ENCODE measurements at regions not wholly inside any gene's neighbourhood (a gene's known extent, or its start where the extent isn't known, plus 50 kb on each side); places are given as distances from the start of the nearest gene placed in this dataset.
"Not testable (repeated sequence)": the region's sequence is repeated elsewhere in the genome, so short reads cannot be mapped to it uniquely, and the experiment has no call there.

DNA sequence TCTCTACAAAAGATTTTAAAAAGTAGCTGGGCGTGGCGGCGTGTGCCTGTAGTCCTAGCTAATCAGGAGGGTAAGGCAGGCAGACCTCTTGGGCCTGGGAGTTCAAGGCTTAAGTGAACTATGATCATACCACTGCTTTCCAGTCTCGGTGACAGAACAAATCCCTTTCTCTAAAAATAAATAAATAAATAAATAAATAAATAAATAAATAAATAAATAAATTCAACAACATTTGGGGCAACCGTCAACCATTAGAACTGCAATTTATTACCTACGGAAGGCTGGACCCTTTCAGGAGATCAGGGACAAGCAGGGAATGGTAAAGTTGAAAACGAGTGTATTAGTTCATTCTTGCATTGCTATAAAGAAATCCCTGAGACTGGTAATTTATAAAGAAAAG is 136.2 kb upstream of the USP9X start:
- no peak for DNase-seq (ENCODE audit: low read depth in 3 of 3)

DNA sequence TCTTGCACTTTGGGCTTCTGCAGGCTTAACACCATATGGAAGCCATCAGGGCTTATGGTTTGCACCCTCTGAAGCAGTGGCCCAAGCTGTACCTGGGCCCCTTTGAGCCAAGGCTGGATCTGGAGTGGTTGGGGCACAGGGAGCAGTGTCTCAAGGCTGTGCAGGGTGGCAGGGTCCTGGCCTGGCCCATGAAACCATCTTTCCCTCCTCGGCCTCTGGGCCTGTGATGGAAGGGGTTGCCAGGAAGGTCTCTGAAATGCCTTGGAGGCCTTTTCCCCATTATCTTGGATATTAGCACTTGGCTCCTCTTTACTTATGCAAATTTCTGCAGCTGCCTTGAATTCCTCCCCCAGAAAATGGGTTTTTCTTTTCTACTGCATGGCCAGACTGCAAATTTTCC is 134.7 kb upstream of the USP9X start:
- DNase-seq (ENCODE audit: low read depth in 3 of 3): no peak

DNA sequence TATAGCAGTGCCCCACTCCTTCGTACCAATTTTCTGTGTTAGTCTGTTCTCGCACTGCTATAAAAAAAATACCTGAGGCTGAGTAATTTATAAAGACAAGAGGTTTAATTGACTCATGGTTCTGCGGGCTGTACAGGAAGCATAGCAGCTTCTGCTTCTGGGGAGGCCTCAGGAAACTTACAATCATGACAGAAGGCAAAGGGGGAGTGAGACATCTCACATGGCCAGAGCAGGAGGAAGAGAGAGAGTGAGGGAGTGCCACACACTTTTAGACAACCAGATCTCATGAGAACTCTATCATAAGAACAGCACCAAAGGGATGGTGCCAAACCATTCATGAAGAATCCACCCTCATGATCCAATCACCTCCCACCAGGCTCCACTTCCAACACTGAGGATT is 133.8 kb upstream of the USP9X start:
- not testable (repeated sequence) for DNase-seq (ENCODE audit: low read depth in 3 of 3)

DNA sequence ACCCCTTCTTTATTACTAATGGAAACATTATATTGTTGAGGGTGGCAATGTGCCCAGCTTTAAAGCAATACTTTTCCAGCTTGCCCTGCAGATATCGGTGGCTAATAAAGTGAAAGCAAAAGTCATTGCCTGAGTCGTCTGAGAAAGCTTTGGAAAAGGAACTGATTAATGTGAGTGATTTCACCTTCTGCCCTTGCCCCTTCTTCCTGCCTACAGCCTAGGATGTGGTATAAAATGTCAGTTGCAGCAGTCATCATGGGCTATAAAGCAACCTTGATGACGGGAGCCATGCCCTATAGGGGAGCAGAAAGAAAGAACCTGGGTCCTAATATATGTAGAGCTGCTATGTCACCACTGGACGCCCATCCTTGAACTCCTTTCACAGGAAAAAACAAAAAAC is 132.4 kb upstream of the USP9X start:
- DNase-seq (ENCODE audit: low read depth in 3 of 3): no peak

DNA sequence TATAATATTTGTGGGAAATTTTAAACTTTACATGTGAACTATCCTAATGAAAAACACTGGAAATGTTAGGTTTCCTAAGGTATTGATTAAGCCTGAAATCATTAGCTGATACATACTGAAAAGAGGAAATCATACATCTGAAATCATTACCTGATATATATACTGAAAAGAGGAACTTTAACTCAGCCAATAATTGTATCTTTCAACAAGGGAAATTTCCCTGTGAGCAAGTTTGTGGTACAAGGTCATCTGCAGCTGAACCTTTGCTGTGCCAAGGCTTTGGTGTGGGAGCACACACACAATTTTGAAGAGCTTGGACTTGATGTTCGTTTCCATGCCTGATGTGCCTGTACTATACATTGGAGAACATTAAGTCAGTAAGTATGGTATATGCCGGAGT is 131.9 kb upstream of the USP9X start:
- DNase-seq (ENCODE audit: low read depth in 3 of 3): no peak

DNA sequence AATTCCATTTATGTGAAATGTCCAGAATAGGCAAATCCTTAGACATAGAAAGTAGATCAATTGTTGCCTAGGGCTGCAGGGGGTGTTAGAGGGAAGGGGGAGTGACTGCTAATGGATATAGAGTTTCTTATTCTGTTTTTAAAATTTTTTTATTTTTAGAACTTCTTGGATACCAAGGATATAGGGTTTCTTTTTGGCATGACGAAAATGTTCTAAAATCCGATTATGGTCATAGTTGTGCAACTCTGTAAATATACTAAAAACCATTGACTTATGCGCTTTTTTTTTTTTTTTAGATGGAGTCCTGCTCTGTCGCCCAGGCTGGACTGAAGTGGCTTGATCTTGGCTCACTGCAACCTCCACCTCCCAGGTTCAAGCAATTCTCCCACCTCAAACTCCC is 125.2 kb upstream of the USP9X start:
- no peak for DNase-seq (ENCODE audit: low read depth in 3 of 3)

DNA sequence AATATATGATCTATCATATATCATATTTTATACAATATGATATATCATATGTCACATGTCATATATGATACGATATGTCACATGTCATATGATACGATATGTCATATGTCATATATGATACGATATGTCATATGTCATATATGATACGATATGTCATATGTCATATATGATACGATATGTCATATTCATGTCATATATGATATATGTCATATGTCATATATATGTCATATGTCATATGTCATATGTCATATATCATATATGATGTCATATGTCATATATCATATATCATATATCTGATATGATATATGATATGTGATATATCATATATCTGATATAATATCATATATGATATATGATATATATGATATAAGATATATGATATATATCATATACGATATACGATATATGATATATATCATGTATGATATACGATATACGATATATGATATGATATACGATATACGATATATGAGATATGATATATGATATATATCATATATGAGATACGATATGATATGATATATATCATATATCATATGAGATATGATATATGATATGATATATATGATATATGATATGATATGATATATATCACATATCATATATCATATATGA is 122.3 kb upstream of the USP9X start:
- DNase-seq (ENCODE audit: low read depth in 3 of 3): no peak

DNA sequence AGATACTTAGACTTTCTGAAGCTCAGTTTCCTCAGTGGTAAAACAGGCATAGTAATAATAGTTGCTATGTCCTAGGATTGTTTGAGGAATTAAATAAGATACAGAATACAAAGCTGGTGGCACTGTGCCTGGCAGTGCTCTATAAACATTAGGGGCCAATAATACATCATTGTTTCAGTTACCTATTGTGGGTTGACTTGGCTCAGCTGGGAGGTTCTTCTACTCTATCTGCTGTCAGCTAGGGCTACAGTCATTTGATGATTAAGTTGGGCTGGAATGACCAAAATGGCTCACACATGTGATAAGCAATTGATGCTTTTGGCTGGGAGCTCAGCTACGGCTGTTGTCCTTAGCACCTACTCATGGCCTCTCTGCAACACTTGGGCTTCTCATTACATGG is 121.2 kb upstream of the USP9X start:
- no peak for DNase-seq (ENCODE audit: low read depth in 3 of 3)

DNA sequence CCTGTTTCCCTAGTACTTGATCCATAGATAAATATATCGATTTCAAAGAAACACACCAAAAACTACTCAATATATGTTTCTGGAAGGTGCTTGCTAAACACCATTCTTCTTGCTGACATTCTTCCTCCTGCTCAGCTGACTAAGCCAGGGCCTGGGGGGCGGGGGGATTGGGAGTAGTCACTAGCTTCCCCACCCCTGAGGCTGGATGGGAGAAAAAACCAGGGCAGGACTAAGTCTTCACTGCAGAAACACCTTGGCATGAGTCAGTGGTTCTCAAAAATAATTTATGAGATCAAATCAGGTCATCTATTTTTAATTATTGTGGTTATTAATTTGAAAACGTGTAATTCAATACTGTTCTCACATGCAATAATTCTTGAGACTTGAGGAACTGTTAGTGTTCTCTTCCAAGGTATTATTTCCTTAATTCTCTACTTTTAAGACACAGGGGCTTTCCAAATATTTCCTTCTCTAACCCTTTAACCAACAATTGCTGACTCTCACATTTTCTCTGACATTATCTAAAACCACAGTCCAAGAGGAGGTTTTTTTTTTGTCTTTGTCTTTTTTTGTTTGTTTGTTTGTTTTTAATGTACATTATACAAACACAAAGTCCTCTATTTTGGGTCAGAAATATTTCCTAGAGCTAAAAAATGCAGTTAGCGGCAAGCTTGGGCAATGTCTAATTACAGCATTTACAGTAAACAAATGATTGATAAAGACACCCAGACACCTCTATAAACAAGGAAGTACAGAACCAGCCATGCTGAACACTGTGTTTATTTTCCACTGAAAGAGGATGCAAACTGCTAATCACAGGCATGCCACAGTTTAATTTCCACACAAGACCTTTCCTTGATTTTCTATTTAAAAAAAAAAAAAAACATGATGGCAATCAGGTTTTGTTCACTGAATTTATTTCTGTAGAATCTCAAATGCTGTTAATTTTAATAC is 120.3 kb upstream of the USP9X start:
- DNase-seq (ENCODE audit: low read depth in 3 of 3): no peak

DNA sequence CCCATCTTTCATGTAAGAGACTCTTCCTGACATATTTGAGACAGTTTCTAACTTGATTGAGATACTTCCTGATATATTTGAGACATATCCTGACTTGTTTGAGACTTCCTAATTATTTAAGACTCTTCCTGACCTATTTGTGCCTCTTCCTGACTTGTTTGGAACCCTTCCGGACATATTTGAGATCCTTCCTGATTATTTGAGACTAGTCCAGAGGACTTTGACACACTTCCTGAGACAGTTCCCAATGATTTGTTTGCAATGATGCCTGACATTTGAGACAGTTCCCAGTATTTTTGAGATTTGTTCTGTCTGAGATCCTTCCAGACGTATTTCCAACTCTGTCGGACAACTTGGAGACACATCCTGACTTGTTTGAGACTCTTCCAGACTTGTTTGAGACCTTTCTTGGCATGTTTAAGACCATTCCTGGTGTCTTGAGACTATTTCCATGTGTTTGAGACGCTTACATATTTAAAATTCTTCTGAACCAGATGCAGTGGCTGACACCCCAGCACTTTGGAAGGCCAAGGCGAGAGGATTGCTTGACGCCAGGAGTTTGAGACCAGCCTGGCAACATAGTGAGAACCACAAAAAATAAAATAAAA is 118.9 kb upstream of the USP9X start:
- no peak for DNase-seq (ENCODE audit: low read depth in 3 of 3)

DNA sequence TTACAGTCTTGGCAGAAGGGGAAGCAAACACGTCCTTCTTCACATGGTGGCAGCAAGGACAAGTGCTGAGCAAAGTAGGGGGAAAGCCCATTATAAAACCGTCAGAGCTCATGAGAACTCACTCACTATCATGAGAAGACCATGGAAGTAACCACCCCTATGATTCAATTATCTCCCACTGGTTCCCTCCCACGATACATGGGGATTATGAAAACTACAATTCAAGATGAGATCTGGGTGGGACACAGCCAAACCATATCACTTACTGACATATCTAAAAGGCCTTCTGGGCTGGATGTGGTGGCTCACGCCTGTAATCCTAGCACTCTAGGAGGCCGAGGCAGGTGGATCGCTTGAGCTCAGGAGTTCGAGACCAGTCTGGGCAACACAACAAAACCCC is 117.1 kb upstream of the USP9X start:
- no peak for DNase-seq (ENCODE audit: low read depth in 3 of 3)

DNA sequence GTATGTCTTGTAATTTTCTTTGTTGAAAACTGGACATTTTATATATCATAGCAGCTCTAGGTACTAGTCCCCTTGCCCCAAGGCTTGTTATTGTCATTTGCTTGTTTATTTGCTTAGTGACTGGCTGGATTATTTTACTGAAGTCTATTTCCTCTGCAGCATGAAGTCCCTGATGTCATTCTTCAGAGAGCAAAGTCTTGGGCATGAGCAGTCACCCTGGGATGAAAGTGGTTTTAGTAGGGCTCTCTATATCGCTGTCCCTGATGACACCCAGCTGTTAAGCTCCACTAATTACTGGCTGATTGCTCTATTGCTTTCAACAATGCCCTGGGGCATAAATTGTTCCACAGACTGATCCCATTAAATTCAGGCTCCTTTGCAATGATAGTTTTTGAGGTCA is 113.5 kb upstream of the USP9X start:
- no peak for DNase-seq (ENCODE audit: low read depth in 3 of 3)

DNA sequence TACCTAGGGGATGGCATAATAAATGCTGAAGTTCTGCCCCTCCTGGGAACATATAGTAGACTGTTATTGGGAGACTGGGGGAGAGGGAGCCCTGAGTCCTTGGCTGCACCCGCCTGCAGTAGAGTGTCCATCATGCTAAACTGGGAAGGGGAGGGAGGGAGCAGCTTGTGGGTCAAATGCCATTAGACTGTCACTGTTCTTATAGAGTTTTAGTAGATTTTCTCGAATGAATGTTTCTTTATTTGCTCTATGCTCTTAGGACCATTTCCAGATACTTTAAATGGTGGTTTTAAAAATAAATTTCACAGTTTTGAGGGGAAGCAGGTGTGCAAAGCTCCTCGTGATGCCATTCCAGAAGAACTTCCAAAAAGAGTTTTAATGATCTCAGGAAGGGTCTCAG is 111.6 kb upstream of the USP9X start:
- no peak for DNase-seq (ENCODE audit: low read depth in 3 of 3)

DNA sequence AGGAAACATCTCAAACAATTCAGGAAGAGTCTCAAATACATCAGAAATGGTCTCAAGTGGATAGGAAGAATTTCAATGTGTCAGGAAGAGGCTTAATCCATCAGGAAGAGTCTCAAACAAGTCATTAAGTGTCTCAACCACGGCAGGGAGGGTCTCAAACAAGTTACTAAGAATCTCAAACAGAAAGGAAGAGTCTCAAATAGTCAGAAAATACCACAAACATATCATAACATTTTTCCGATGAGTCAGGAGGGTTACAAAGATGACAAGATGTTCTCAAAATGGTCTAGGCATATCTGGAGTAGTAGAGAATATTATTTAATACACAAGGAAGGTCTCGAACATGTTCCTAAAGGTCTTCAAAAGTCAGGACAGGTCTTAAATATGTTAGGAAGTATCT is 109.3 kb upstream of the USP9X start:
- DNase-seq (ENCODE audit: low read depth in 3 of 3): no peak

DNA sequence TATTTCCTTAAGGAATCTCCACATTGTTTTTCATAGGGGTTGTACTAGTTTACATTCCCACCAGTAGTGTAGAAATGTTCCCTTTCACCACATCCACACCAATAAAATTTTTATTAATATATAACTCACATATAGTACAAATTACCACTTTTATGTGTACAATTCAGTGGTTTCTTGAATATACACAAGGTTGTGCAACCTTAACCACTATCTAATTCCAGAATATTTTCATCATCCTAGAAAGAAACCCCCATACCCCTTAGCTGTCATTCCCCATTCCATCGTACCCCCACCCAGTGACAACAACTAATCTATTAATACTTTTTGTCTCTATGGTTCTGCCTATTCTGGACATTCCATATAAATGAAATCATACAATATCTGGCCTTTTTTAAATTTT is 108.3 kb upstream of the USP9X start:
- no peak for DNase-seq (ENCODE audit: low read depth in 3 of 3)

DNA sequence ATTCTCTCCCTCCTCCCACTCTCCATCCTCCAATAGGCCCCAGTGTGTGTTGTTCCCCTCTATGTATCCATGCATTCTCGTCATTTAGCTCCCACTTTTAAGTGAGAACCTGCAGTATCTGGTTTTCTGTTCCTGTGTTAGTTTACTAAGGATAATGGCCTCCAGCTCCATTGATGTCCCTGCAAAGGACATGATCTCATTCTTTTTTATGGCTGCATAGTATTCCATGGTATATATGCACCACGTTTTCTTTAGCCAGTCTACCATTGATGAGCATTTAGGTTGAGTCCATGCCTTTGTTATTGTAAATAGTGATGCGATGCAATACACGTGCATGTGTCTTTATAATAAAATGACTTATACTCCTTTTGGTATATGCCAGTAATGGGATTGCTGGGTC is 100.3 kb upstream of the USP9X start:
- DNase-seq (ENCODE audit: low read depth in 3 of 3): no peak

DNA sequence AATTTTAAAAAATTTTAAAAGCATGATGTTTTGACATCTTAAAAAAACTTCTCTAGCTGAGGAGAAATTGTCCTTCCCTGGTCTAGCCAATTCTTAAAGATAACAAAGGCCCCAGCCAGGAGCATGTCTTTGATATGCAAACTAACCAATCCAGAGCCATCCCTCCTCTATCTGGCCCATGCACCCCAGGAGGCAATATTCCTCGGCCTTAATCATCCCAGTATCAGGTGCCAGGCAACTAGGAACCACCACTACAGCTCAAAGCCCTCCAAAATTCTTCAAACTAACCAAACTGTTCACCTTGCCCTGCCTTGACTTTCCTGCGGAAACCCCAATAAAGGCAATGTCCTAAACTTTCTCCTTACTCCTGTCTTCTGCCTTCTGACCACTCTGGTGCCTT is 97.8 kb upstream of the USP9X start:
- DNase-seq (ENCODE audit: low read depth in 3 of 3): no peak

DNA sequence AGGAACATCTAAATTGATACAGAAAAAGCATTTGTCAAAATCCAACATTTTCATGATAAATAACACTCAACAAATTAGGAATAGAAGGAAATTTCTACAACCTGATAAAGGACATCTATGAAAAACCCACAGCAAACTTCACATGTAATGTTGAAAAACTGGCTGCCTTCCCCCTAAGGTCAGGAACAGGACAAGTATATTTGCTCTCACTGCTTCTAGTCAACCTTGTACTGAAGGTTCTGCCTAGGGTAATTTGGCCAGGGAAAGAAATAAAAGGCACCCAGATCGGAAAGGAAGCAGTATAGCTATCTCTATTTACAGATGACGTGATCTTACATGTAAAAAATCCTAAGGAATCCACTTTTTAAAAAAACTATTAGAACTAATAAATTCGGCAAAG is 97.1 kb upstream of the USP9X start:
- DNase-seq (ENCODE audit: low read depth in 3 of 3): no peak

DNA sequence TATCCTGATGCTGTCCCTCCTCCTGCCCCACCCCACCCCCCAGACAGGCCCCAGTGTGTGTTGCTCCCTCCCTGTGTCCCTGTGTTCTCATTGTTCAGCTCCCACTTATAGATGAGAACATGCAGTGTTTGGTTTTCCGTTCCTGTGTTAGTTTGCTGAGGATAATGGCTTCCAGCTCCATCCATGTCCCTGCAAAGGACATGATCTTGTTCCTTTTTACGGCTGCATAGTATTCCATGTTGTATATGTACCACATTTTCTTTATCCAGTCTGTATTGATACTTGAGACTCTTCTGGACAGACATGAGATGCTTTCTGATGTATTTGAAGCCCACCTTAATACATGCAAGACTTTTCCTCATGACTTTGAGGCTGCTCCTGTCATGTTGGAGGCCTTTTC is 91.8 kb upstream of the USP9X start:
- DNase-seq (ENCODE audit: low read depth in 3 of 3): not testable (repeated sequence)

DNA sequence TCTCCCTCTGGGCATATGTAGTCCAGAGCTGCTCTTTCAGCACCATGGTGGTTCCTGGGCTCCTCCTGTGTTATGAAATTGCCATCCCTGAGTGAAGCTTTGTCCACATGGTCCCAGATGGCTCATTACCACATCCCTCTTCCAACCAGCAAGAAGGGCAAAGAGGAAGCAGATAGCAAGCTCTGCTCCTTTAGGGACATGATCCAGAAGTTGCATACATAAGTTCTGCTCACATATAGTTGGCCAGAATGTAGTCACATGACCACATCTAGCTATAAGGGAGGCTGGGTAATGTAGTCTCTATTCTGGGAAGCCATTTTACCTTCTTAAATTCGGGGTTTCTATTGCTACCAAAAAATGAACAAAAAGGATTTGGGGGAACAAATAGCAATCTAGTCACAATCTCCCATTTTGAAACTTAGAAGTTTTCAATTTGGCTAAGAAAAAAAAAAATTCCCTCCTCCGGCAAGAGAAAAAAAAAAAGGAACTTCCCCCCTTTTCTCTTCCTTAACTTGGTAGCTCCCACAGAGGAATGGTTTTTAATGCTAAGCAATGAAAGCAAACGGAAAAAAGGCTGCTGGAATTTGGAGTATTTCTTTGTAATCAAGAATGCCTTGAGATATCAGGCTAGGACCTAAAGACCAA is 88.2 kb upstream of the USP9X start:
- DNase-seq (ENCODE audit: low read depth in 3 of 3): no peak

DNA sequence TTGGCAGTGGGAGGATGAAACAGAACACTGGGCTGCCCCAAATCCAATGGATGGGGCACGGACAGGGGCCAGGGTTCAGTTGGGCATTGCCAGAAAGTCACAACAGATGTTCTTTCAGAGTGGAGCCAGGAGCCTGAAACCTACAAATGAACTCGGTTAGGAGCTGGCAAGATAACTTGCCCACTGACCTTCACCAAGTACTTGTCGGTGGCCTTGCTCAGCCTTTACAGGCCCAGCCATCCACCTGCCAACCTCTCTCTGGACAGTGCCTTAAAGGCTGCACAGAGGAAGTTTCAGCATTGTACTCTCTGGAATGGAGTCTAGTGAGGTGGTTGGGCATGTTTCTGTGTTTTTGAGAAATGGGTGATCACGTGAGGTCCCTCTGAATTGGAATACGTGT is 87.1 kb upstream of the USP9X start:
- DNase-seq (ENCODE audit: low read depth in 3 of 3): no peak

DNA sequence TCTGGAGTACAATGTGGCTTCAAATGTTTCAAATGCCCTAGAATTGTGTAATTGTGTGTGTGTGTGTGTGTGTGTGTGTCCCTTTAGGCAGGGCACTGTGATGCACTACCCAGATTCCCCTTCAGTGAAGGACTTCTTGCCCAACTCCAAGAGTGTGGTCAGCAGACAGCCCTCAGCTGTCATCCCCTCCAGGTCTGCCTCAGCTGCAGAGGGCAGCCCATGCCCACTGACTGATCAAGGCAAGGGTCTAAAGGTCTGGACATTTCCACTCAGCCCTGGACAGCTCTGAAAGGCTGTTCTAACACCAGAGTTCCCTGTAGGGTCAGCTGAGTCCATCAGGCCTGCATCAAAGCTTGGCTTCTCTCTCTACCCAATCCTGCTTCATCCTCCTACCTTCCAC is 83.9 kb upstream of the USP9X start:
- no peak for DNase-seq (ENCODE audit: low read depth in 3 of 3)

DNA sequence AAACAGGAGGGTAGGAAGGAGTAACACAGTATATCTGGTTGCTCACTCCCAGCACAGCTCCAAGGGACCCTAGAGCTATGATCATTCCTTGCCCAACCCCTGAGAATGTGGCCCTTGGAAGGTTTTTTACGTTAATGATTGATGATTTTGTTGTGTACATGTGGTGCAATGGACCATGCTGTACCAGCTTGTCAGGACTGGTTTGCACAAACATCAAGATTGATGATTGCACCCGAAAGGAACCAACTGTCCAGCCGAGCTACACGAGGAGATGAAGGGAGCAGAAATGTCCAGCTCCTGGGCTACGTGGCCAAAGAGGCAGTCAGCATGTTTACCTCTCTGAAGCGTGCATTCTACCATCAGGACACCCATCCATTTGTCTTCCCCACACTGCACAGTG is 83.2 kb upstream of the USP9X start:
- no peak for DNase-seq (ENCODE audit: low read depth in 3 of 3)
